Ovary (tissue), 3 donors: ENCODE measurements at regions not wholly inside any gene's neighbourhood (a gene's known extent, or its start where the extent isn't known, plus 50 kb on each side); places are given as distances from the start of the nearest gene placed in this dataset.
"Not testable (repeated sequence)": the region's sequence is repeated elsewhere in the genome, so short reads cannot be mapped to it uniquely, and the experiment has no call there.

Experiments used
- EP300 ChIP-seq: sonication (generic); formaldehyde crosslinking; IDR thresholded peaks from one replicate; pipeline ENCODE4 v1.6.1; 2017; ENCODE audit warnings: antibody characterized with exemption
- POLR2A ChIP-seq: fragments of 450-650 bp; IDR thresholded peaks from one replicate; pipeline ENCODE4 v1.6.1; 2017; ENCODE audit warnings: antibody characterized with exemption, mild to moderate bottlenecking, moderate library complexity
- TF ChIP-seq, protein P1 (sequence below), 3 donors: fragments of 450-650 bp in 2 of 3; fragments of 200-600 bp in 1 of 3; IDR thresholded peaks; one replicate each; pipeline versions ENCODE4 v1.5.1 to v1.8.0; 2016 to 2022; ENCODE audit warnings: antibody characterized with exemption in 3 of 3, mild to moderate bottlenecking in 1 of 3
- donor health status: DM: no; HTN: no; CAD: no.

DNA sequence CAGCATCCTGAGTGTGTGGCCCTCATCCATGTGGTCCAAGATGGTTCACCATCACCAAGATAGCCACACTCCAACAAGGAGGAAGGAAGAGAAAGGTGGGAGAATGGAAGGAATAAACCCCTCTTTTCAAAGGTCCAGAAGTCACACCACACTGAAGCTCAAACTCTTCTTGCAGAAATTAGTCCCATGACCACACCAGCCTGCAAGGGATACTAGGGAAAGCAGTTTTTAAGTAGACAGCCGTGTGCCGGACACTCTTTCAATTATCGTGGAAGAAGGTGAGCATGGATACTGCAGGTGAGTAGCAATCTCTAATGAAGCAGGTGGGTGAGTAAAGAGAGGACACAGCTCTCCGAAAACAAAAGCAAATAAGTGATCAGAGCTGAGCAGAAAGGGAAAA, 191.7 kb upstream of the IRF2BP2 start:
- TF ChIP-seq POLR2A, EP300: not testable (repeated sequence)
- TF ChIP-seq, protein P1, sequence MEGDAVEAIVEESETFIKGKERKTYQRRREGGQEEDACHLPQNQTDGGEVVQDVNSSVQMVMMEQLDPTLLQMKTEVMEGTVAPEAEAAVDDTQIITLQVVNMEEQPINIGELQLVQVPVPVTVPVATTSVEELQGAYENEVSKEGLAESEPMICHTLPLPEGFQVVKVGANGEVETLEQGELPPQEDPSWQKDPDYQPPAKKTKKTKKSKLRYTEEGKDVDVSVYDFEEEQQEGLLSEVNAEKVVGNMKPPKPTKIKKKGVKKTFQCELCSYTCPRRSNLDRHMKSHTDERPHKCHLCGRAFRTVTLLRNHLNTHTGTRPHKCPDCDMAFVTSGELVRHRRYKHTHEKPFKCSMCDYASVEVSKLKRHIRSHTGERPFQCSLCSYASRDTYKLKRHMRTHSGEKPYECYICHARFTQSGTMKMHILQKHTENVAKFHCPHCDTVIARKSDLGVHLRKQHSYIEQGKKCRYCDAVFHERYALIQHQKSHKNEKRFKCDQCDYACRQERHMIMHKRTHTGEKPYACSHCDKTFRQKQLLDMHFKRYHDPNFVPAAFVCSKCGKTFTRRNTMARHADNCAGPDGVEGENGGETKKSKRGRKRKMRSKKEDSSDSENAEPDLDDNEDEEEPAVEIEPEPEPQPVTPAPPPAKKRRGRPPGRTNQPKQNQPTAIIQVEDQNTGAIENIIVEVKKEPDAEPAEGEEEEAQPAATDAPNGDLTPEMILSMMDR (IDR thresholded peaks at IDR 0.05) = not testable (repeated sequence)
